HepG2 (cell line): ENCODE measurements at regions not wholly inside any gene's neighbourhood (a gene's known extent, or its start where the extent isn't known, plus 50 kb on each side); places are given as distances from the start of the nearest gene placed in this dataset.

Experiments
- CREM ChIP-seq, 2 experiments: sonication (generic) in 1 of 2; formaldehyde crosslinking in 1 of 2; IDR thresholded peaks; 2 replicates each; pipeline versions ENCODE4 v1.4.0 to v1.6.1; 2016 to 2020; ENCODE audit warnings: antibody characterized with exemption in 1 of 2, mild to moderate bottlenecking in 1 of 2, missing genetic modification reagents in 1 of 2
- EP300 ChIP-seq, 3 experiments: sonication (generic) in 1 of 3; formaldehyde crosslinking in 1 of 3; IDR thresholded peaks; 2 replicates each; pipeline versions ENCODE4 v1.5.1 to v1.6.1; 2011 to 2020; ENCODE audit warnings: low read depth in 2 of 3, low read length in 2 of 3, borderline replicate concordance in 1 of 3, improper control_type of control experiment in 1 of 3, mild to moderate bottlenecking in 1 of 3, missing genetic modification reagents in 1 of 3, moderate library complexity in 1 of 3
- FOXA3 ChIP-seq: IDR thresholded peaks from 2 replicates; pipeline ENCODE4 v1.6.1; 2016; ENCODE audit warnings: missing genetic modification reagents, missing compliant biosample characterization
- GATAD2A ChIP-seq: IDR thresholded peaks from 2 replicates; pipeline ENCODE4 v1.6.1; 2016
- SOX6 ChIP-seq, 2 experiments: fragments of 450-650 bp in 1 of 2; sonication (generic) in 1 of 2; formaldehyde crosslinking in 1 of 2; IDR thresholded peaks; 2 replicates each; pipeline versions ENCODE4 v1.4.0 to v1.6.1; 2017 to 2020; ENCODE audit warnings: antibody characterized with exemption in 1 of 2, mild to moderate bottlenecking in 1 of 2, missing genetic modification reagents in 1 of 2
- TF ChIP-seq, protein P1 (sequence below): IDR thresholded peaks from 2 replicates; pipeline ENCODE4 v1.4.0; 2020; ENCODE audit warnings: mild to moderate bottlenecking, missing genetic modification reagents
- TF ChIP-seq, protein P2 (sequence below): sonication (generic); formaldehyde crosslinking; IDR thresholded peaks from 2 replicates; pipeline ENCODE4 v1.5.1; 2020; ENCODE audit warnings: mild to moderate bottlenecking, missing genetic modification reagents
- TF ChIP-seq, protein P3 (sequence below): sonication (generic); formaldehyde crosslinking; IDR thresholded peaks from 2 replicates; pipeline ENCODE4 v1.4.0; 2020; ENCODE audit warnings: missing genetic modification reagents, borderline replicate concordance
- TF ChIP-seq, protein P4 (sequence below): sonication (generic); formaldehyde crosslinking; IDR thresholded peaks from 2 replicates; pipeline ENCODE4 v1.5.1; 2020; ENCODE audit warnings: mild to moderate bottlenecking, missing genetic modification reagents, borderline replicate concordance

DNA sequence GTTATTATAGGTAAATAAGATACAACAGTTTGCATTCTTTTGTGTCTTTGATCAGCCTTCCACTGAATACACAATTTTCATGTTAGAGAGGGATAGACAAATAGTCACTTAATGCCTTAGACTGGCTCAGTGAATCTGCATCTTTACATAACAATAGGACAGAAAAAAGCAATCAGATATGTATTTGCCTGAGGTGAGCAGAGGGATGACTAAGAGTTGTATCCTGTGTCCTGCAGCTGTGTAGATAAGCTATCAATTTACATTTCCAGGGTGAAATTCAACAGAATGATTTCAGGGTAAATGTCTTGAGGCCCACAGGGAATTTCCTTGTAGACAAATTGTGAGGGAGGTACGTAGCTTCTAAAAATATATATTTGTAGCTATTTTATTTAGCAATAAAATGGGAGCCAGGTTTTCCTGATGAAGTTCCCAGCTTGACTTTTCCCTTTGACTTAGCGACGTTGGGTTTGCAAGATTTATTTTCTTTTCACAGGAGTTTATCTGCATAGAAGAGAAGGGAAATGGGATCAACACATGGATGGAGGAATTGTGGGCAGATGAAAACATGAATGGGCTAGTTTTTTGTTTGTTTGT lies 586.1 kb upstream of the CDH6 start (continued):
- TF ChIP-seq, protein P1, sequence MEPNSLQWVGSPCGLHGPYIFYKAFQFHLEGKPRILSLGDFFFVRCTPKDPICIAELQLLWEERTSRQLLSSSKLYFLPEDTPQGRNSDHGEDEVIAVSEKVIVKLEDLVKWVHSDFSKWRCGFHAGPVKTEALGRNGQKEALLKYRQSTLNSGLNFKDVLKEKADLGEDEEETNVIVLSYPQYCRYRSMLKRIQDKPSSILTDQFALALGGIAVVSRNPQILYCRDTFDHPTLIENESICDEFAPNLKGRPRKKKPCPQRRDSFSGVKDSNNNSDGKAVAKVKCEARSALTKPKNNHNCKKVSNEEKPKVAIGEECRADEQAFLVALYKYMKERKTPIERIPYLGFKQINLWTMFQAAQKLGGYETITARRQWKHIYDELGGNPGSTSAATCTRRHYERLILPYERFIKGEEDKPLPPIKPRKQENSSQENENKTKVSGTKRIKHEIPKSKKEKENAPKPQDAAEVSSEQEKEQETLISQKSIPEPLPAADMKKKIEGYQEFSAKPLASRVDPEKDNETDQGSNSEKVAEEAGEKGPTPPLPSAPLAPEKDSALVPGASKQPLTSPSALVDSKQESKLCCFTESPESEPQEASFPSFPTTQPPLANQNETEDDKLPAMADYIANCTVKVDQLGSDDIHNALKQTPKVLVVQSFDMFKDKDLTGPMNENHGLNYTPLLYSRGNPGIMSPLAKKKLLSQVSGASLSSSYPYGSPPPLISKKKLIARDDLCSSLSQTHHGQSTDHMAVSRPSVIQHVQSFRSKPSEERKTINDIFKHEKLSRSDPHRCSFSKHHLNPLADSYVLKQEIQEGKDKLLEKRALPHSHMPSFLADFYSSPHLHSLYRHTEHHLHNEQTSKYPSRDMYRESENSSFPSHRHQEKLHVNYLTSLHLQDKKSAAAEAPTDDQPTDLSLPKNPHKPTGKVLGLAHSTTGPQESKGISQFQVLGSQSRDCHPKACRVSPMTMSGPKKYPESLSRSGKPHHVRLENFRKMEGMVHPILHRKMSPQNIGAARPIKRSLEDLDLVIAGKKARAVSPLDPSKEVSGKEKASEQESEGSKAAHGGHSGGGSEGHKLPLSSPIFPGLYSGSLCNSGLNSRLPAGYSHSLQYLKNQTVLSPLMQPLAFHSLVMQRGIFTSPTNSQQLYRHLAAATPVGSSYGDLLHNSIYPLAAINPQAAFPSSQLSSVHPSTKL (CRISPR knock-in tag): peak; percentile 66
- peak; percentile 14; the same call in 1 of the 2 replicates for TF ChIP-seq CREM (IDR thresholded peaks at IDR 0.05)
- TF ChIP-seq CREM (CRISPR knock-in tag; IDR thresholded peaks at IDR 0.05): no peak
- TF ChIP-seq, protein P2, sequence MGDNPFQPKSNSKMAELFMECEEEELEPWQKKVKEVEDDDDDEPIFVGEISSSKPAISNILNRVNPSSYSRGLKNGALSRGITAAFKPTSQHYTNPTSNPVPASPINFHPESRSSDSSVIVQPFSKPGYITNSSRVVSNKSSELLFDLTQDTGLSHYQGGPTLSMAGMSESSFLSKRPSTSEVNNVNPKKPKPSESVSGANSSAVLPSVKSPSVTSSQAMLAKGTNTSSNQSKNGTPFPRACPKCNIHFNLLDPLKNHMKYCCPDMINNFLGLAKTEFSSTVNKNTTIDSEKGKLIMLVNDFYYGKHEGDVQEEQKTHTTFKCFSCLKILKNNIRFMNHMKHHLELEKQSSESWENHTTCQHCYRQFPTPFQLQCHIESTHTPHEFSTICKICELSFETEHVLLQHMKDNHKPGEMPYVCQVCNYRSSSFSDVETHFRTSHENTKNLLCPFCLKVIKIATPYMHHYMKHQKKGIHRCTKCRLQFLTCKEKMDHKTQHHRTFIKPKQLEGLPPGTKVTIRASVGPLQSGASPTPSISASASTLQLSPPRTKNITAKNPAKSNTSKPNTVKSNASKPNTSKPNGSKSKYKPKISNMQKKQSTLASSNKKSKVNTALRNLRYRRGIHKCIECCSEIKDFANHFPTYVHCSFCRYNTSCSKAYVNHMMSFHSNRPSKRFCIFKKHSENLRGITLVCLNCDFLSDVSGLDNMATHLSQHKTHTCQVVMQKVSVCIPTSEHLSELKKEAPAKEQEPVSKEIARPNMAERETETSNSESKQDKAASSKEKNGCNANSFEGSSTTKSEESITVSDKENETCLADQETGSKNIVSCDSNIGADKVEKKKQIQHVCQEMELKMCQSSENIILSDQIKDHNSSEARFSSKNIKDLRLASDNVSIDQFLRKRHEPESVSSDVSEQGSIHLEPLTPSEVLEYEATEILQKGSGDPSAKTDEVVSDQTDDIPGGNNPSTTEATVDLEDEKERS: no peak
- TF ChIP-seq, protein P3, sequence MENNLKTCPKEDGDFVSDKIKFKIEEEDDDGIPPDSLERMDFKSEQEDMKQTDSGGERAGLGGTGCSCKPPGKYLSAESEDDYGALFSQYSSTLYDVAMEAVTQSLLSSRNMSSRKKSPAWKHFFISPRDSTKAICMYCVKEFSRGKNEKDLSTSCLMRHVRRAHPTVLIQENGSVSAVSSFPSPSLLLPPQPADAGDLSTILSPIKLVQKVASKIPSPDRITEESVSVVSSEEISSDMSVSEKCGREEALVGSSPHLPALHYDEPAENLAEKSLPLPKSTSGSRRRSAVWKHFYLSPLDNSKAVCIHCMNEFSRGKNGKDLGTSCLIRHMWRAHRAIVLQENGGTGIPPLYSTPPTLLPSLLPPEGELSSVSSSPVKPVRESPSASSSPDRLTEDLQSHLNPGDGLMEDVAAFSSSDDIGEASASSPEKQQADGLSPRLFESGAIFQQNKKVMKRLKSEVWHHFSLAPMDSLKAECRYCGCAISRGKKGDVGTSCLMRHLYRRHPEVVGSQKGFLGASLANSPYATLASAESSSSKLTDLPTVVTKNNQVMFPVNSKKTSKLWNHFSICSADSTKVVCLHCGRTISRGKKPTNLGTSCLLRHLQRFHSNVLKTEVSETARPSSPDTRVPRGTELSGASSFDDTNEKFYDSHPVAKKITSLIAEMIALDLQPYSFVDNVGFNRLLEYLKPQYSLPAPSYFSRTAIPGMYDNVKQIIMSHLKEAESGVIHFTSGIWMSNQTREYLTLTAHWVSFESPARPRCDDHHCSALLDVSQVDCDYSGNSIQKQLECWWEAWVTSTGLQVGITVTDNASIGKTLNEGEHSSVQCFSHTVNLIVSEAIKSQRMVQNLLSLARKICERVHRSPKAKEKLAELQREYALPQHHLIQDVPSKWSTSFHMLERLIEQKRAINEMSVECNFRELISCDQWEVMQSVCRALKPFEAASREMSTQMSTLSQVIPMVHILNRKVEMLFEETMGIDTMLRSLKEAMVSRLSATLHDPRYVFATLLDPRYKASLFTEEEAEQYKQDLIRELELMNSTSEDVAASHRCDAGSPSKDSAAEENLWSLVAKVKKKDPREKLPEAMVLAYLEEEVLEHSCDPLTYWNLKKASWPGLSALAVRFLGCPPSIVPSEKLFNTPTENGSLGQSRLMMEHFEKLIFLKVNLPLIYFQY (CRISPR knock-in tag): no peak
- TF ChIP-seq SOX6 (IDR thresholded peaks at IDR 0.05): no peak
- TF ChIP-seq SOX6 (CRISPR knock-in tag; IDR thresholded peaks at IDR 0.05): peak; percentile 53; the same call in 1 of the 2 replicates
- TF ChIP-seq, protein P4, sequence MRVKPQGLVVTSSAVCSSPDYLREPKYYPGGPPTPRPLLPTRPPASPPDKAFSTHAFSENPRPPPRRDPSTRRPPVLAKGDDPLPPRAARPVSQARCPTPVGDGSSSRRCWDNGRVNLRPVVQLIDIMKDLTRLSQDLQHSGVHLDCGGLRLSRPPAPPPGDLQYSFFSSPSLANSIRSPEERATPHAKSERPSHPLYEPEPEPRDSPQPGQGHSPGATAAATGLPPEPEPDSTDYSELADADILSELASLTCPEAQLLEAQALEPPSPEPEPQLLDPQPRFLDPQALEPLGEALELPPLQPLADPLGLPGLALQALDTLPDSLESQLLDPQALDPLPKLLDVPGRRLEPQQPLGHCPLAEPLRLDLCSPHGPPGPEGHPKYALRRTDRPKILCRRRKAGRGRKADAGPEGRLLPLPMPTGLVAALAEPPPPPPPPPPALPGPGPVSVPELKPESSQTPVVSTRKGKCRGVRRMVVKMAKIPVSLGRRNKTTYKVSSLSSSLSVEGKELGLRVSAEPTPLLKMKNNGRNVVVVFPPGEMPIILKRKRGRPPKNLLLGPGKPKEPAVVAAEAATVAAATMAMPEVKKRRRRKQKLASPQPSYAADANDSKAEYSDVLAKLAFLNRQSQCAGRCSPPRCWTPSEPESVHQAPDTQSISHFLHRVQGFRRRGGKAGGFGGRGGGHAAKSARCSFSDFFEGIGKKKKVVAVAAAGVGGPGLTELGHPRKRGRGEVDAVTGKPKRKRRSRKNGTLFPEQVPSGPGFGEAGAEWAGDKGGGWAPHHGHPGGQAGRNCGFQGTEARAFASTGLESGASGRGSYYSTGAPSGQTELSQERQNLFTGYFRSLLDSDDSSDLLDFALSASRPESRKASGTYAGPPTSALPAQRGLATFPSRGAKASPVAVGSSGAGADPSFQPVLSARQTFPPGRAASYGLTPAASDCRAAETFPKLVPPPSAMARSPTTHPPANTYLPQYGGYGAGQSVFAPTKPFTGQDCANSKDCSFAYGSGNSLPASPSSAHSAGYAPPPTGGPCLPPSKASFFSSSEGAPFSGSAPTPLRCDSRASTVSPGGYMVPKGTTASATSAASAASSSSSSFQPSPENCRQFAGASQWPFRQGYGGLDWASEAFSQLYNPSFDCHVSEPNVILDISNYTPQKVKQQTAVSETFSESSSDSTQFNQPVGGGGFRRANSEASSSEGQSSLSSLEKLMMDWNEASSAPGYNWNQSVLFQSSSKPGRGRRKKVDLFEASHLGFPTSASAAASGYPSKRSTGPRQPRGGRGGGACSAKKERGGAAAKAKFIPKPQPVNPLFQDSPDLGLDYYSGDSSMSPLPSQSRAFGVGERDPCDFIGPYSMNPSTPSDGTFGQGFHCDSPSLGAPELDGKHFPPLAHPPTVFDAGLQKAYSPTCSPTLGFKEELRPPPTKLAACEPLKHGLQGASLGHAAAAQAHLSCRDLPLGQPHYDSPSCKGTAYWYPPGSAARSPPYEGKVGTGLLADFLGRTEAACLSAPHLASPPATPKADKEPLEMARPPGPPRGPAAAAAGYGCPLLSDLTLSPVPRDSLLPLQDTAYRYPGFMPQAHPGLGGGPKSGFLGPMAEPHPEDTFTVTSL (CRISPR knock-in tag): peak; percentile 74; the same call in 1 of the 2 replicates
- peak; percentile 55; the same call in 1 of the 2 replicates for TF ChIP-seq GATAD2A (CRISPR knock-in tag)
- TF ChIP-seq FOXA3: 0 out of 2 replicates have a peak, but pooled peaks have one; percentile 20
- TF ChIP-seq EP300 (IDR thresholded peaks at IDR 0.05; ENCODE audit: low read depth in 2 of 2, low read length in 2 of 2): peak in 1 of 2 experiments; percentile 41; a peak in 1 of 4 replicates
- TF ChIP-seq EP300 (CRISPR knock-in tag; IDR thresholded peaks at IDR 0.05; ENCODE audit: borderline replicate concordance): no peak; the same call in 1 of the 2 replicates
